Myocyte (in vitro differentiated cells): ENCODE measurements at regions not wholly inside any gene's neighbourhood (a gene's known extent, or its start where the extent isn't known, plus 50 kb on each side); places are given as distances from the start of the nearest gene placed in this dataset.
"Not testable (repeated sequence)": the region's sequence is repeated elsewhere in the genome, so short reads cannot be mapped to it uniquely, and the experiment has no call there.

ENCODE experiments used
- DNase-seq: peaks from one replicate; pipeline ENCODE4 v3.0.0-alpha.2; 2012; ENCODE audit warnings: low read depth

DNA sequence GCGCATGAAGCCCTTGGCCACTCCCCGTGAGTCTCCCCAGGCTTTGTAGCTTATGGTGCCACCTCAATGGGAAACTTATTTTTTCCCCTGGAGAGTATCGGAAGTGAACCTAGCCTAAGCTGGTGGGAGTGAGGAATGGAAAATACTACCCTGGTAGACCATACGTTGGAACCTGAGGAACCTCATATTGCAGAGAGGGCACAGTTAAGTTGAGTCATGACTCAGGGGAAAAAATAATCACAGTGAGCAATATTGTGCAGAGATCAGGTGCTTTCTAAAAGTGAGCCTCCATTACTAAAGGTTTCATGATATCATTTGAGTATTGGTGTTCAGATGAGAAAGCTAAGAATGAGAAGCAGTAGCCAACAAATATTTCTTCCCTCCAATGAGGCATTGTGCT, 360.5 kb upstream of the NT5C1B start:
- DNase-seq, result no peak

DNA sequence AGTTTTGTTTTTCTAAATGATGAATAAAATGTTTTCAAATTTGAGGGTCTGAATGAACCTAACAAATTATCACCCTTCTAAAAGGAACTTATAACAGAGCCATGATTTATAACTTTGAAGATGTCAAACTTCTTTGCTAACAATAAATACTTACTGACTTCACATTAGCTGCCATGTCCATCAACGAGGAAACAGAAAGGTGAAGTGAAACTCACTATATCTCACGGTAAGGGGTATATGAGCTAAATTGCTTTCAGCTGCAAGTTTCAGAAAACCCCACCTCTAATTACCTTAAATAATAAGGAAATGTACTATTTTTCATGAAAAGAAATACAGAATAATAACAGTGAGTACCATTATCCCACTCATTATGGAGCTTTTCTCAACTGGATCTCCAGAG, 350.8 kb upstream of the NT5C1B start:
- DNase-seq, result no peak

DNA sequence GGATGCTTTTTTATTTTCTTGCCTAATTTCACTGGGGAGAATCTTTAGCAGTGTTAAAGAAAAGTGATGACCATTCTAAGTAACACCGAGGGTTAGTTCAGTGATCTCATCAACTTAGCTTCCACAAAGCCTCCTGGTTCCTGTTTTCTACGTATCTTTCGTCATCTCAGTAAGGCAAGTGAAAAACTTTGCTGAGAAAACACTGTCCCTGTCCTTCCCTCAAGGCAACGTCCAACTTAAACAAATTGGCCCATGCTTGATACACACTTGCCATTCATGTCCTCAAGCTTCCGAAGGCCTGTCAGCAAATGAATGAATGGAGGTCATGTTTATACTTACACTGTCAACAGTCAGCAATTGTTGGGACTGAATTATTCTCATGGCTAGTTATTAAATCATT, 350.4 kb upstream of the NT5C1B start:
- not testable (repeated sequence) for DNase-seq

DNA sequence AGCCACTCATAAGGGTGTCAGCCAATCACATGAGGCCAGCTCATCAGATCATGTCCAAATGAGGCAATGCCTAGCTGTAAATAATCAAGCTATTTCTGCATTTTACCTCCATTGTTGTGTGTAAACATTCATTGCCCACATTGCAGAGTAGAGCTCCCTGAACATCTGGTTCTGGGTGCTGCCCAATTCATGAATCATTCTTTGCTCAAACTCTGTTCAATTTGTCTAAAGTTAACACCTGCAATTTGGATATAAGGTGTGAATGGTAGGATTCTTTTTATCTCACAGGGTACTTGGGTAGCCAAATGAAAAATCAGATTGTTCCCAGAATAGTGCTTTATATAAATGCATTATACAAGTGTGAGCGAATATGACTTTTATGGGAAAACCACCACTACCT, 345.5 kb upstream of the NT5C1B start:
- no peak for DNase-seq

DNA sequence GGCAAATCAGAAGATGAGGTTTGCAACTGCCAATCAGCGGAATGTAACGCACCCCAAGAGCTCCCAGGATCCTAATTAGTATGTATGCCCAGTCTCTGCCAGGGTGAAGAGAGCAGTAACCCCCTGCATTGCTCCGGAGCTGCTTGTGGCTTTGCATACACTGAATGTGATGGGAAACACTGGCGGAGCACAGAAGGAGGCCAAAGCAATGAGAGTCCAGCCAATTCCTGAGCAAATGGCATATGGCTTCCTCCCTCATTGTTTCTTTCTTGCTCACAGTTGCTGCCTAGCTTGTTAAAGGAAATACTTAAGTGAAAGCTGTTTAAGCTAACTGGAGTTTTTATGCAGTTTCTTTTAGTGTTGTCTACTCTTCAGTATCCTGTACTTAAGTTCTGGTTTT, 343.5 kb upstream of the NT5C1B start:
- no peak for DNase-seq

DNA sequence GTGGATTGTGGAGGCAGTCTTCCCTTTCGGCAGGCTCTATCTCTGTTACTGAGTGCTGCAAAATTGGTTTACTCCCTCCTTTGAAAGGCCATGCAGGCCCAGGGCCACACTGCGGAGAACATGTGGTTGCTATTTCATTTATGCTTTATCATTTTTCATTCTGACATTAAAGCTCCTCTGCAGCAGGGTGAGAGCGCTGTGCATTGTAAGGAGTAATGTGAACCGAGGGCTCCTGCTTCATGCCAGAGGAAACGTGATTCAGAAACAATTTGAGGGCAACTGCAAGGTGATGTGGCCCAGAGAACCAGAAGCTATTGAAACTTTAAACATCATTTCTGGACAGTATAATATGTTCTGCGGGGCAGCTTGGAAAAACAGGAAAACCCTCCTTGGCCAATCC, 341.6 kb upstream of the NT5C1B start:
- no peak for DNase-seq

DNA sequence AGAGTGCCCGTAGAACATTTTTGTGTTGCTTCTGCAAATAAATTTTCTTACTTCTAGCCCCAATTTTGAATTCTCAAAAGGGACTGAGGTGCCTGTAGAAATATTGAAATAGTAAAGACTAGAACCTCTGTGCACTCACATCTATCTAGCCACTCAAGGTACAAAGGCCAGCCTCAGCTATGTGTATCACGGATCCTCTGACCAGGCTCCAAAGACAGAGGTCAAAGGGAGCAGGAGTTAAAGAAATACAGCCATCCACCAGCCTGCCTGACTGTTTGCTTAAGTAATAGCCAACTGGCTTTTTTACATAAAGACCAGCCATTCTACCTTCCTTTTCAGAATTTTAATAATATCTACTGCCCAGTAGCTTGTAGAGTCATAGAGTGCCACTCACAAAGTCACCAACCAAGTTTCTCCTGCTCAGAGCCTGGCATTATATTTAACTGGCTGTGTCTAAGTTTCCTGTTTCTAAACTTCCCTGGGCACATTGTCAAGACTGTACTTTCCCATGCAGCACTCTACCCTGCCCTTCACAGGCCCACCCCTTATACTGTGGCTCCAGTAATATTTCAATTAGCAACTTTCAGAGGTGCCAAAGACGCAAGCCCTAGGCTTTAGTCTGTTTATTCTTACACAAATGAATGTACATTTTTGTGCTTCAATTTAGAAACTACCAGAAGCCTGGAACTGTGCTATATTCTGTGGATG, 338.3 kb upstream of the NT5C1B start:
- DNase-seq, result no peak

DNA sequence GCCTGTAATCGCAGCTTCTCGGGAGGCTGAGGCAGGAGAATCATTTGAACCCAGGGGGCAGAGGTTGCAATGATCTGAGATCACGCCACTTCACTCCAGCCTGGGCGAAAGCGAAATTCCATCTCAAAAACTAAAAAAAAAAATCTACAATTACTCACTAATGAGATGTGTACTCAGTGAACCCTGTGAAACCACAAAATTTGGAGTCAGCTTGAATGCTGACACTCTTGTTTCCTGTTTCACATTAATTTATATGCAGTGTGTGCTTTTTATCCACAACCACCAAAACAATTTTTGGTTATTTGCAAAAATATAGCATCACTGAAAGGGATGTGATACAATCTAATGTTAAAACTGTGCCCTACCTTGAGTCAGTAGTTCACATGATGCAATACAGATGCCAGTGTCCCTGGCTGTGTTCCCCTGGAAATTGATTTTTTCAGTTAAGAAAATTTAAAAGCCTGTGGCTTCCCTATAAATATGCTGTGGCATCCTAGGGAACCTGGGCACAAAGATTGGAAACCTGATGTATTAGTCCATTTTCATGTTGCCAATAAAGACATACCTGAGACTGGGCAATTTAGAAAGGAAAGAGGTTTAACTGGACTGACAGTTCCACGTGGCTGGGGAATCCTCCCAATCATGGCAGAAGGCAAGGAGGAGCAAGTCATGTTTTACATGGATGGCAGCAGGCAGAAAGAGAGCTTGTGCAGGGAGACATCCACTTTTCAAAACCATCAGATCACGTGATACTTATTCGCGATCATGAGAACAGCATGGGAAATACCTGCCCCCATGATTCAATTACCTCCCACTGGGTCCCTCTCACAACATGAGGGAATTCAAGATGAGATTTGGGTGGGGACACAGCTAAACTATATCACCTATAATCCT, 337.5 kb upstream of the NT5C1B start:
- no peak for DNase-seq

DNA sequence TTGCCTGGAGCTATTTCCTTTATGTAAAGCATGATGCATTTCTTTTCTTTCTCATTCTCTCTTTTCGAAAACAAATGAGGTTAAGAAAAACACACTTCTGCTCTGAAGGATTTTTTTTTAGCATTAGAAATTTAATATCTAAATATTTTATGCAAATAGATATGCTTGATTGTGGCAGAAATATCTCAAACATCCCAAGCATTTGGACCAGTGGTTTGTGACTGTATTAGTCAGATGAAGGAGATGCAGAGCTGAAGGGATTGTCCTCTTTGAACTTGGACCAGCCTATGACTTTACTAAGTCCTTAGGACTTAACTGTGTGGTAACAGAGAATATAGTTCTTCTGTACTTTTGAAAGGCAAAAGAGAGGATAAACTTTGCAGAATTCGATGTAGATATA, 335.9 kb upstream of the NT5C1B start:
- DNase-seq, result peak; percentile 89

DNA sequence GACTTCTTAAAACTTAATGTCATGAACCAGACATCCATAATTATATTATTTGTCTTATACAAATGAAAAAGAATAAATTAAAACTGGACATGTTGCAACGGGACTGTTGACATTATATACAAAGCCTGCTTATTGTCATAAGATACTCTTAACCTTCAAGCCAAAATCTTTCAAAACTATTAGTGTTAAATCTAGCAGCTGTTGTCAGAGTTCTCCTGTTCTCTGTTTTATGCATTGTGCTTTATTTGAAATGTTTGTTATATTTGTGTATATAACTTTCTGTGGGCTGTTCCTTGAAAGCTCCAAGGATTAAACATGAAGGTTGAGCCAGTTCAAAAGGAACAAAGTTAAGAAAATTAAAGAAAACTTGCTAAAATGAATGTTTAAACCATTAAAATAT, 335.5 kb upstream of the NT5C1B start:
- peak; percentile 47 for DNase-seq

DNA sequence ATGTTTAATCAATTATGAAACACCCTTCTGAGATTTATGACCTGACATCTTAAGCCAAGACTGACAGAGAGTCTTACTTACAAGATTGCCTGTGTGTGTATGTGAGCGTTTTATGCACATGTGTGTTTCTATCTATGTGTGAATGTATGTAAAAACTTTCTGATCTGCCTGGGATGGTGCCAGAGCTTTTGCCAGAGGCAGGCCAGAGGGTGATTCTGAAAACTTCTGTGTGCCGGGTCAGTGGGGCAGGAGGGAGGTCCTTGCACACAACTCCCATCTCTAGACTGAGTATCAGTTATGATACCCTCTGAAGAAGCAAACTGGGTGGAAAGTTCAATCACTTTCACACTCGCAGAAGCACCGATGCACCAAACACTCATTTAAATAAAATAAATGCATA, 335.0 kb upstream of the NT5C1B start:
- DNase-seq, result no peak

DNA sequence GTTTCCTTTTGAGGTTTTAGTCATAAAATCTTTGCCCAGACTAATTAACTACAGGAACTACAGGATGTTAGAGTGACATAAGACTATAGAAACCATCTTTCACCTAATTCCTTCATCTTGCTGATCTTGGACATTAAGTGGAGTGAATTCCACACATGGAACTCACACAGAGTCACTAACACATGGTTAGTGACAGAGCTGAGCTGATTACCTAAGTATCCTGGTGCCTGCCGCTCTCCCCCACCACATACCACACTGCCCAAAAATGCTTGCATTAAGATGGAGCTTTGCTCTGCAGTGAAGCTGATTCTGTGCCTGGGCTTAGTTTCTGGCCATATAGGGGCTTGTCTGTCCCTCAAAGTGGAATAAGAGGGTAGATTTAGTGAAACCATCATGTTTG, 332.9 kb upstream of the NT5C1B start:
- no peak for DNase-seq

DNA sequence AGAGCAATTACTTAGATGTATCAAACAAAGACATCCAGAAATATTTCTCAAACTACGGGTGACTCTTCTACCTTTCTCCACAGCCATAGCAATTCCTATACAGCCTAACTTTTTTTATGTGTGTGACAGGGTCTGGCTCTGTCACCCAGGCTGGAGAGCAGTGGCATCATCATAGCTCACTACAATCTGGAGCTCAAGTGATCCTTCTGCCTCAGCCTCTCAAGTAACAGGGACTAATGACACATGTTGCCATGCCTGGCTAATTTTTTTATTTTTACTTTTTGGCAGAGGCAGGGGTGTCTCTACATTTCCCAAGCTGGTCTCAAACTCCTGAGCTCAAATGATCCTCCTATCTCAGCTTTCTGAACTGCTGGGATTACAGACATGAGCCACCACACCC, 328.9 kb upstream of the NT5C1B start:
- DNase-seq, result peak; percentile 13

DNA sequence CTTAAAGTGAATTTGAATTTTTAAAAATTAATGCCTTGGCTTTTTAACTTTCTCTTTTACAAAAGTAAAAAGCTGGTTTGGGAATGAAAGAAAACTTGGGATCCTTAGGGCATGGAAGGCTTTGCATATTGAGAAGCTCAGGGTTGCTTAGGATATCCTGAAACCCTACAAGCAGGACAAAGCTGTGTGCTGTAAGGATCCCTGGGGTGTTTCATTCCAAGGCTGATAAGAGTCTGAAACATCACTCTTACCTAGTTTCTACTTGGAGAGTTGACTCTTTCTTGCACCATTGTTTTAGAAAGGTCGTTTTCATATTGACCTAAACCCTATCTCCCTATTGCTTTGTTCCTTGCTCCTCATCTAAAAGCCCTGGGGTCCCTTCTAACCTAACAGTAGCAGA, 325.9 kb upstream of the NT5C1B start:
- DNase-seq, result no peak

DNA sequence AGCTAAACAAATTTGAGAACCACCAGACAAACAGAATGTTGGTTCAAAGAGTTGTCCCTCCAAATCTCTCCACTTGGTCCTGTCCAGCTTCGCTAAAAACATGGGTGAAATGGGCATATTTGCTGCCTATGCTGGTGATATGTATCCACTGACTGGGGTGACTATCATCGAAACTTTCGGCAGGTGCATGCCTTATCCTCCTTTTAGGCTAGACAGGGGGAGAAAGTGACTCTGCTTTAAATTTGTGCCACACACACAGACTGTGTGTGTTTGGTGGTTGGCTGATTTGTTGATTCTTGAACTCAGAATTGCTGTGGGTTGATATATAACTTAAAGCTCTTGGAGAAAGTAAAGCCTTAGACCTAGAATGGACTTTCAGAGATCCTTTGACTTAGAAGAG, 324.1 kb upstream of the NT5C1B start:
- DNase-seq, result no peak

DNA sequence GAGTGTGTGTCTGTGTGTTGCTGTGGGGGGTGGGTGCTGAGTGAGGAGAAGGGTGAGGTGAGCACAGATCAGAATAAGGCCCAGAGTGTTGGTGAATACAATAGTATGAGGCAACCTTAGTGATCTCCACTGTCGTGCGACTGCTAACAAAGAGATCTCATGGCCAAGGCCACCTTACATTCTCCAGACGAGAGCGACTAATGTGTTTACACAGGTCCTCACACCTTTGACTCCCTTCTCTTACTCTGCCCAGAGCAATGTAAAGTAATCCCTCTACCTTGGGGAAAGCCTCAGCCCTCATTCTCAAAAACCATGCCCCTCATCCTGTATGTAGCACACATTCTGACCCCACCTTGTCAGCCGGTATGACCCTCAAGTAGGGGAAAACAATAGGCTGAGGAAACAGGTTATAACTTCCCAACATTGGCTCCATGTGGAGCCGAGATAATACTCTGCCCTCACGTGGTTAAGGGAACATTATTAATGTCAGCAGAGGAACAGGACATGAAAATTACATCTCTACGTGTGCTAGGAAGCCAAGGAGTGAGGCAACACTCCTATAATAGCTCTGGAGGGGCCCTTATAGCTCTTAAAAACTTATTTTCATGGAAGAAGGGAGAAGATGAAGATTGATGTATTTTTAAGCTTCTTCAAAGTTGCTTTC, 323.0 kb upstream of the NT5C1B start:
- DNase-seq, result no peak

DNA sequence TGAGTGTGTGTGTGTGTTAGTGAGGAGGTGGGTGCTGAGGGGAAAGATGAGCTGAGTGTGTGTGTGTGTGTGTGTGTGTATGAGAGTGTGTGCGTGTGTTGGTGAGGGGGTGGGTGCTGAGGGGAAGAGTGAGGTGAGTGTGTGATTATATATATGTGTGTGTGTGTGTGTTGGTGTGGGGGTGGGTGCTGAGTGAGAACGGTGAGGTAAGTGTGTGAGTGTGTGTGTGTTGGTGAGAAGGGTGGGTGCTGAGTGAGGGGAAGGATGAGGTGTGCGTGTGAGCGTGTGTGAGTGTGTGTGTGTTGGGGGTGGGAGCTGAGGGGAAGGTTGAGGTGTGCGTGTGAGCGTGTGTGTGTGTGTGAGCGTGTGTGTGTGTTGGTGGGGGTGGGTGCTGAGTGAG, 322.0 kb upstream of the NT5C1B start:
- no peak for DNase-seq

DNA sequence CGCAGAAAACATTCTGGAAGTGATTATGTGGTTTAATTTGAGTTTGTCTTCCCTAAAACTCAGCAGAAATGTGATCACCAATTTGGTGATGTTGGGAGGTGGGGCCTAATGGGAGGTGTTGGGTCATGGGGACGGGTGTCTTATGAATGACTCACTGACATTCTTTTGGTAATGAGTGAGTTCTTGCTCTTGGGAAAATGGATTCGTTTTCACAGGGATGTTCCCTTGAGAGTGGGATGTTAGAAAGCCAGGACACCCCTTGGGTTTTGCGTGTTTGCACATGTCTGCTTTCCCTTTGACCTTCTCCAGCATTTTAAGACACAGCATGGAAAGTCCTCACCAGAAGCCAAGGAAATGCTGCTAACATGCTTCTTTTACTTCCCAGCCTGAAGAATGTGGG, 321.5 kb upstream of the NT5C1B start:
- DNase-seq, result peak; percentile 75

DNA sequence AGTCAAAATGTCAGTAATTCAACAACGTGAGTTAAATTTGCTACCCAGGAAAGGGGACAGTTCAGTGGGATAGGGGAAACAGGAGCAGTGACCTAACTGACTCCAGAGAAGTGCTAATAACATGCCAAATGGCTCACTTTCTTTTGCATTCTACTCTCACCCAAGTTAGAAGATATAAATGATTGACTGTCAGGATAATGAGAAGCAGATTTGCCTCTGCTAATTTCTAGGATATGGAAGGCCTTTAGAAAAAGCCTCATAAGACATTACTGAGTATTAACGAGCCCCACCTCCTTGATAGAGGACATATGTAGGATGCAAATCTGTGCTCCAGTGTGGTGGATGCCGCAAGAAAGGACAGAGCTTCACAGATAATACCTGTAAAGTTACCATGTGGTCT, 318.6 kb upstream of the NT5C1B start:
- DNase-seq, result no peak

DNA sequence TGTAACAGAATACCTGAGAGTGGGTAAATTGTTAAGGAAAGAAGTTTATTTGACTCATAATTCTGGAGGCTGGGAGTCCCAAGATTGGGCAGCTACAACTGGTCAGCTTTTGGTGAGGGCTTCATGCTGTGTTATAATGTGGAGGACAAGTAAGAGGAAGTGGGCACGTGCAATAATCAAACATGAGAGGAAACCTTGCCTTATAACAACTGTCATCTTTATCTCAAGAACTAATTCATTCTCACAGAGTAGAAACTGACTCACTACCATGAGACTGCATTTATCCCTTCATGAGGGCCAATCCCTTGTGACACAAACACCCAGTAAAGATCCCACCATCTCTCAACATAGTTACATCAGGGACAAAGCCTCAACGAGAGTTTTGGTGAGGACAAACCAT, 318.1 kb upstream of the NT5C1B start:
- DNase-seq, result no peak

DNA sequence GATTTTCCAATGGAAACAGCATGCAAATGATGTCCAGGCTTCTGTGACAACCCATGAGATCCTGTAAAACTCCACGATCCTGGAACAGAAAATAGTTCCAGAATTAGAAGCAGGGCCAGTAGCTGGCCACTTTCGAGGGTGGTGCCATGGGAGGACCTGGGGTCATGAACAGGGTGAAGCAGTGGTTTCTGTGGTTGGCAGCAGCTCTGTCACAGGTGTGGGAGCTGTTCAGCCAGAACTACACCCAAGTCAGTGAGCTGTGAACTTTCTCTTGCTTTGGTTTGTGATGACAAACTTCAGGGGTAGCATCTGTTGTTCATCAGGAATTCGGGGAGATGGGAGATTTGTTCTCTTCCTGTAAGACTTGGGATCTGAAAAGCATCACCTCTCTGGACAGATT, 314.4 kb upstream of the NT5C1B start:
- peak; percentile 84 for DNase-seq

DNA sequence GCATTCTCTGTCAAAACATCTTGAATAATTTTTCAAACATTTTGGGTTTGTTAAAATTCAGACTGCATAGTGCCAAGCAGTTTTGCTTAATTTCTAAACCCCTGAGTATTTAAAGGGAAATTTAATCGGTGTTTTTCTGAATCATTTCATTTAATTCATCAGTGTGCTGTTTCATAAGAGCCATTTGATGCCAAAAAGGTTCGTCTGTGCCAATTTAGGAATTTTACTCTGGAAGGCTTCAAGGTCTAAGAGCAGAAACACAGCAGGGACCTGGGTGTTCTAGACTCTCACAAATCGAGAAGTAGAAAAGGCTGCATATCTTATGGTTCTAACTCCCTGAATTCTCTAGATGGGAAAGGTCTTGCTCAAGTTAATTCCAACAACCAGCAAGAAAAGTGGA, 311.9 kb upstream of the NT5C1B start:
- no peak for DNase-seq
